RWPE1 (cell line): ENCODE measurements at regions not wholly inside any gene's neighbourhood (a gene's known extent, or its start where the extent isn't known, plus 50 kb on each side); places are given as distances from the start of the nearest gene placed in this dataset.
A peak's percentile ranks its signal among the peaks of the same experiment; 100 is the strongest.

Experiments used
- CTCF ChIA-PET: fragments of 350-600 bp; sonication (Branson Sonifier 250); formaldehyde crosslinking; extraction: SDS; loops from one replicate; lab custom pipeline; 2021; lab: Yijun Ruan, JAX
- POLR2A ChIA-PET: fragments of 400-600 bp; formaldehyde crosslinking; extraction: SDS; loops from one replicate; lab custom pipeline; 2020; ENCODE audit warnings: antibody characterized with exemption; ENCODE audit not compliant: low non-redundant PET; lab: Yijun Ruan, JAX
- DNase-seq: peaks from one replicate; pipeline ENCODE4 v3.0.0; 2012; ENCODE audit warnings: low spot score
- H3K27ac ChIP-seq: fragments of 450-650 bp; 2 replicates; pipeline ENCODE4 v1.5.1; 2017
- CTCF ChIP-seq: fragments of 450-650 bp; conservative IDR thresholded peaks from 2 replicates; pipeline ENCODE4 v1.5.1; 2017; ENCODE audit warnings: low read depth, mild to moderate bottlenecking

- DNase-seq = no peak
- POLR2A ChIA-PET = no interaction called here
- TF ChIP-seq CTCF = no peak
- CTCF ChIA-PET = interaction anchor here (1.0 kb wide), 1 partner anchor 23 kb away, joined by 5 read pairs; no protein-coding TSS in a partner anchor
- no peak overlapping the region for H3K27ac ChIP-seq
These were observed 177.7 kb downstream of the SMAD6 start for GRCh38 chr15:66879531-66880368.

- no peak for TF ChIP-seq CTCF
- ChIA-PET CTCF (interaction anchor here (0.6 to 1.0 kb wide), 2 partner anchors 23 to 495 kb away, joined by 5 to 6 read pairs; no protein-coding TSS in a partner anchor), POLR2A (no interaction called here)
- no peak for DNase-seq
- H3K27ac ChIP-seq = no peak overlapping the region
These were observed 178.5 kb downstream of the SMAD6 start for GRCh38 chr15:66880380-66881155.

- ChIA-PET CTCF (interaction anchor here (0.6 kb wide), 2 partner anchors 952 to 1426 kb away, joined by 3 read pairs; no protein-coding TSS in a partner anchor), POLR2A (no interaction called here)
- DNase-seq = no peak
- peak overlapping the region; percentile 93 for H3K27ac ChIP-seq
- no peak for TF ChIP-seq CTCF
These were observed 179.3 kb downstream of the SMAD6 start for GRCh38 chr15:66881173-66881905.

- CTCF ChIA-PET = no interaction called here
- peak; percentile 16 for DNase-seq
- peak overlapping the region; percentile 93 for H3K27ac ChIP-seq
- TF ChIP-seq CTCF = no peak
- POLR2A ChIA-PET = no interaction called here
These were observed 180.4 kb downstream of the SMAD6 start for GRCh38 chr15:66882251-66883020.

- POLR2A ChIA-PET = no interaction called here
- peak; percentile 97 for DNase-seq
- TF ChIP-seq CTCF = no peak
- CTCF ChIA-PET = no interaction called here
- H3K27ac ChIP-seq = peak overlapping the region; percentile 93
These were observed 181.4 kb downstream of the SMAD6 start for GRCh38 chr15:66883284-66883911.
